ENCODE measurements at regions not wholly inside any gene's neighbourhood (a gene's known extent, or its start where the extent isn't known, plus 50 kb on each side); places are given as distances from the start of the nearest gene placed in this dataset.

DNA sequence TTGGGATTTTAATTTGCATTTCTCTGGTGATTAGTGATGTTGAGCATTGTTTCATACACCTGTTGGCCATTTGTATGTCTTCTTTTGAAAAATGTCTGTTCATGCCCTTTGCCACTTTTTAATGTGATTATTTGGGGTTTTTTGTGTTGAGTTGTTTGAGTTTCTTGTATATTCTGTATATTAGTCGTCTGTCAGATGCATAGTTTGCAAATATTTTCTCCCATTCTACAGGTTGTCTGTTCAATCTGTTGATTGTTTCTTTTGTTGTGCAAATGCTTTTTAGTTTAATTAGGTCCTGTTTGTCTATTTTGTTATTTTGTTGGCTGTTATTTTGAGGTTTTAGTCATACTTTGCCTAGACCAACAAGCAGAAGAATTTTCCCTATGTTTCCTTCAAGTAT lies 164.0 kb upstream of the CXADR start:
- TF ChIP-seq, protein P1, sequence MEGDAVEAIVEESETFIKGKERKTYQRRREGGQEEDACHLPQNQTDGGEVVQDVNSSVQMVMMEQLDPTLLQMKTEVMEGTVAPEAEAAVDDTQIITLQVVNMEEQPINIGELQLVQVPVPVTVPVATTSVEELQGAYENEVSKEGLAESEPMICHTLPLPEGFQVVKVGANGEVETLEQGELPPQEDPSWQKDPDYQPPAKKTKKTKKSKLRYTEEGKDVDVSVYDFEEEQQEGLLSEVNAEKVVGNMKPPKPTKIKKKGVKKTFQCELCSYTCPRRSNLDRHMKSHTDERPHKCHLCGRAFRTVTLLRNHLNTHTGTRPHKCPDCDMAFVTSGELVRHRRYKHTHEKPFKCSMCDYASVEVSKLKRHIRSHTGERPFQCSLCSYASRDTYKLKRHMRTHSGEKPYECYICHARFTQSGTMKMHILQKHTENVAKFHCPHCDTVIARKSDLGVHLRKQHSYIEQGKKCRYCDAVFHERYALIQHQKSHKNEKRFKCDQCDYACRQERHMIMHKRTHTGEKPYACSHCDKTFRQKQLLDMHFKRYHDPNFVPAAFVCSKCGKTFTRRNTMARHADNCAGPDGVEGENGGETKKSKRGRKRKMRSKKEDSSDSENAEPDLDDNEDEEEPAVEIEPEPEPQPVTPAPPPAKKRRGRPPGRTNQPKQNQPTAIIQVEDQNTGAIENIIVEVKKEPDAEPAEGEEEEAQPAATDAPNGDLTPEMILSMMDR (conservative IDR thresholded peaks at IDR 0.05), result no peak
- TF ChIP-seq ZFX (IDR thresholded peaks at IDR 0.05), result no peak

Data from C4-2B (cell line).